ENCODE measurements at regions not wholly inside any gene's neighbourhood (a gene's known extent, or its start where the extent isn't known, plus 50 kb on each side); places are given as distances from the start of the nearest gene placed in this dataset.

GRCh38 chr11:112460141-112460540 is 199.5 kb upstream of the PLET1 start:
- no peak for TF ChIP-seq POLR2A (IDR thresholded peaks at IDR 0.05; ENCODE audit: low read length)
- no peak for TF ChIP-seq GATA1 (IDR thresholded peaks at IDR 0.05; ENCODE audit: low read depth, low read length)

Data from erythroblast (primary cell).